ENCODE measurements at regions not wholly inside any gene's neighbourhood (a gene's known extent, or its start where the extent isn't known, plus 50 kb on each side); places are given as distances from the start of the nearest gene placed in this dataset.

DNA sequence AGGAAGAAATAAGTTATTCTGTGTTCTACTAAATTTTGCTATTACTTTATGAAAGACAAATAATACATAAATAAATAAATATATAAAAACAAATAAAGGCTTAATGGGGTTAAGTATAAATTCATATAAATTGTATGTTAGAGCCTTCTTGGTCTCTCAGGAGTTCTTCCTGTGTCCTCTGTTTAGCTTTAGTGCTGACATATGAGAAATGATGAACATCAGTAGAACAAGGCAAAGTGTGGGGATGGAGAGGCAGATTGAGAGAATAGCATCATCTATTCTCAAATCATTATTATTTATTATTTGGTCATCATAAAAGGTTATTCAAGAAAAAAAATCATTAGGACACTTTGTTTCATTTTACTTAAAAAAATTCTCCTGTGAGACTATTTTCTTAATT is 468.1 kb upstream of the CHST9 start:
- H3K9me3 ChIP-seq, result no peaks in the 10 kb centered on the region
- no peak for DNase-seq
- H3K27ac ChIP-seq, result no peak overlapping the region
- H3K4me1 ChIP-seq, result no peaks in the 10 kb centered on the region
- intact Hi-C loops (cut with DNase I; ENCODE audit: low total_unique reads), result no loop called here
- H3K4me3 ChIP-seq, result no peak overlapping the region
- no peak for TF ChIP-seq POLR2A (IDR thresholded peaks at IDR 0.05)
- no peaks in the 10 kb centered on the region for H3K36me3 ChIP-seq
- no peaks in the 10 kb centered on the region for H3K27me3 ChIP-seq

DNA sequence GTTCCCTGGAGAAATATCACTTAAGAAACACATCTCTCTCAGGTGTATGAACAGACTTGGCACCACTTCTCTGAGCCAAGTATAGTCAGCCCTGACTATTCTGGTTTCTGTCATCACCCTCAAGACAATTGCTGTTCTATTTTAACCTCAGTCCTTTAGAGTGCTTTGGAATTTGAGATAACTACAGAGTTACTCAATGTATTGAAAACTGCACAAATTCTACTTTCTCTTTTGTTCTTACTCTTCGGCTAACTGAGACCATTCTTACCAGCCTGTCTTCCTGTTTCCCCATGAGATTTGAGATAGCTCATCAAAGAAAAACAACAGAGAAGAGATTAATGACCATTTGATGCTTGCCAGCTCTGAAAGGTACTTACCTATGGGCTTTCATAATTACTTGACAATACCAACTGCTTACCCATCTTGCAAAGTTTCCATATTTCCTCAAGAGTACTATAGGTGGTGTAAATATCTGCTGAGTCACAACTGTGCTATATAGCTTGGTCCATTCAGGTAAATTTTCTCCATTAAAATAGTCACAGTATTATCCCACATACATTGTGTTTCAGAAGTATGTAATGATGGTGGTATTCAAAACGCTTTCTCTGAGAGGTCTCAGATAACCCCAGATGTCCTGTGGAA is 467.5 kb upstream of the CHST9 start:
- Histone ChIP-seq H3K27ac (no peak overlapping the region), H3K4me1 (no peaks in the 10 kb centered on the region), H3K9me3 (no peaks in the 10 kb centered on the region), H3K36me3 (no peaks in the 10 kb centered on the region), H3K27me3 (no peaks in the 10 kb centered on the region), H3K4me3 (no peak overlapping the region)
- no peak for DNase-seq
- WGBS, 5 donors, result 52 to 67% (median 56%) methylated on average over 2 of the region's 2 CpGs
- intact Hi-C loops (cut with DNase I; ENCODE audit: low total_unique reads), result no loop called here
- TF ChIP-seq, protein P1, sequence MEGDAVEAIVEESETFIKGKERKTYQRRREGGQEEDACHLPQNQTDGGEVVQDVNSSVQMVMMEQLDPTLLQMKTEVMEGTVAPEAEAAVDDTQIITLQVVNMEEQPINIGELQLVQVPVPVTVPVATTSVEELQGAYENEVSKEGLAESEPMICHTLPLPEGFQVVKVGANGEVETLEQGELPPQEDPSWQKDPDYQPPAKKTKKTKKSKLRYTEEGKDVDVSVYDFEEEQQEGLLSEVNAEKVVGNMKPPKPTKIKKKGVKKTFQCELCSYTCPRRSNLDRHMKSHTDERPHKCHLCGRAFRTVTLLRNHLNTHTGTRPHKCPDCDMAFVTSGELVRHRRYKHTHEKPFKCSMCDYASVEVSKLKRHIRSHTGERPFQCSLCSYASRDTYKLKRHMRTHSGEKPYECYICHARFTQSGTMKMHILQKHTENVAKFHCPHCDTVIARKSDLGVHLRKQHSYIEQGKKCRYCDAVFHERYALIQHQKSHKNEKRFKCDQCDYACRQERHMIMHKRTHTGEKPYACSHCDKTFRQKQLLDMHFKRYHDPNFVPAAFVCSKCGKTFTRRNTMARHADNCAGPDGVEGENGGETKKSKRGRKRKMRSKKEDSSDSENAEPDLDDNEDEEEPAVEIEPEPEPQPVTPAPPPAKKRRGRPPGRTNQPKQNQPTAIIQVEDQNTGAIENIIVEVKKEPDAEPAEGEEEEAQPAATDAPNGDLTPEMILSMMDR (IDR thresholded peaks at IDR 0.05), result no peak
- TF ChIP-seq POLR2AphosphoS5 (IDR thresholded peaks at IDR 0.05), result no peak
- no peak for TF ChIP-seq POLR2A (IDR thresholded peaks at IDR 0.05)
- TF ChIP-seq EP300 (IDR thresholded peaks at IDR 0.05), result no peak

- 75 to 95% (median 91%) methylated on average over 3 of the region's 3 CpGs for WGBS, 5 donors
- DNase-seq, result no peak
- H3K27ac ChIP-seq, result no peak overlapping the region
- H3K27me3 ChIP-seq, result no peaks in the 10 kb centered on the region
- H3K4me3 ChIP-seq, result no peak overlapping the region
- no peaks in the 10 kb centered on the region for H3K36me3 ChIP-seq
- intact Hi-C loops (cut with DNase I; ENCODE audit: low total_unique reads), result no loop called here
- TF ChIP-seq POLR2A (IDR thresholded peaks at IDR 0.05) (no peak), EP300 (IDR thresholded peaks at IDR 0.05) (no peak), POLR2AphosphoS5 (IDR thresholded peaks at IDR 0.05) (no peak)
- TF ChIP-seq, protein P1 (IDR thresholded peaks at IDR 0.05), result no peak
- no peaks in the 10 kb centered on the region for H3K4me1 ChIP-seq
- H3K9me3 ChIP-seq, result no peaks in the 10 kb centered on the region
Observed at GRCh38 chr18:27649621-27650020, 464.5 kb upstream of the CHST9 start.

DNA sequence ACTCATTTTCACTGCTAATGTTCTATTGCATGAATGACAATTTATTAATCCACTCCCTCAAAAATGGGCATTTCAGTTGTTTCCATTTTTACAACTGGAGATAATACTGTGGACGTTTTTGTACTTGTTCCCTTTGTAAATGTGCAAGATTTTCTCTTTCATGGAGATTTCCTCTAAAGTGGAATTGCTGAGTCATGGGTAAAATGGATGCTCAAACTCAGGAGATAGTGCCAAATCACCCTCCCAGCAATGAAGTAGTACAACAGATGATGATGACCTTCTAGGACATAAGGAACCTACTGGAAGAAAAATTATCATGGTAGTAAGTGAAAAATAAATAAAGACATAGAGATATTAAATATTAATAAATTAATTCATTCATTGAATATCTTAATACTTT is 460.8 kb upstream of the CHST9 start:
- H3K9me3 ChIP-seq, result no peaks in the 10 kb centered on the region
- TF ChIP-seq POLR2AphosphoS5 (IDR thresholded peaks at IDR 0.05) (no peak), EP300 (IDR thresholded peaks at IDR 0.05) (no peak), POLR2A (IDR thresholded peaks at IDR 0.05) (no peak)
- TF ChIP-seq, protein P1 (IDR thresholded peaks at IDR 0.05), result no peak

GRCh38 chr18:27636576-27637085 is 451.5 kb upstream of the CHST9 start:
- no peak overlapping the region for H3K27ac ChIP-seq
- no peak overlapping the region for H3K4me3 ChIP-seq
- no peak for DNase-seq
- no peaks in the 10 kb centered on the region for H3K9me3 ChIP-seq
- no peaks in the 10 kb centered on the region for H3K27me3 ChIP-seq
- no peaks in the 10 kb centered on the region for H3K36me3 ChIP-seq
- WGBS, 5 donors, result 83 to 88% (median 86%) methylated on average over 9 of the region's 9 CpGs
- TF ChIP-seq EP300 (IDR thresholded peaks at IDR 0.05), result no peak
- TF ChIP-seq POLR2AphosphoS5 (IDR thresholded peaks at IDR 0.05), result no peak
- TF ChIP-seq POLR2A (IDR thresholded peaks at IDR 0.05), result no peak
- TF ChIP-seq, protein P1 (IDR thresholded peaks at IDR 0.05), result no peak
- no peaks in the 10 kb centered on the region for H3K4me1 ChIP-seq
- intact Hi-C loops (cut with DNase I; ENCODE audit: low total_unique reads), result no loop called here

More for the DNA sequence above, 460.8 kb upstream of the CHST9 start:
- no peak overlapping the region for H3K27ac ChIP-seq
- WGBS, 5 donors, result 35 to 43% (median 41%) methylated on average over 1 of the region's 1 CpG
- intact Hi-C loops (cut with DNase I; ENCODE audit: low total_unique reads), result no loop called here
- no peaks in the 10 kb centered on the region for H3K27me3 ChIP-seq
- DNase-seq, result no peak
- H3K4me1 ChIP-seq, result no peaks in the 10 kb centered on the region
- H3K4me3 ChIP-seq, result no peak overlapping the region
- no peaks in the 10 kb centered on the region for H3K36me3 ChIP-seq
